ELF-1 (cell line): ENCODE measurements at regions not wholly inside any gene's neighbourhood (a gene's known extent, or its start where the extent isn't known, plus 50 kb on each side); places are given as distances from the start of the nearest gene placed in this dataset.
A peak's percentile ranks its signal among the peaks of the same experiment; 100 is the strongest.
"Not testable (repeated sequence)": the region's sequence is repeated elsewhere in the genome, so short reads cannot be mapped to it uniquely, and the experiment has no call there.

Experiments used
- DNase-seq: peaks from one replicate; pipeline ENCODE4 v3.0.0-alpha.2; 2016; ENCODE audit warnings: low read depth, low spot score

DNA sequence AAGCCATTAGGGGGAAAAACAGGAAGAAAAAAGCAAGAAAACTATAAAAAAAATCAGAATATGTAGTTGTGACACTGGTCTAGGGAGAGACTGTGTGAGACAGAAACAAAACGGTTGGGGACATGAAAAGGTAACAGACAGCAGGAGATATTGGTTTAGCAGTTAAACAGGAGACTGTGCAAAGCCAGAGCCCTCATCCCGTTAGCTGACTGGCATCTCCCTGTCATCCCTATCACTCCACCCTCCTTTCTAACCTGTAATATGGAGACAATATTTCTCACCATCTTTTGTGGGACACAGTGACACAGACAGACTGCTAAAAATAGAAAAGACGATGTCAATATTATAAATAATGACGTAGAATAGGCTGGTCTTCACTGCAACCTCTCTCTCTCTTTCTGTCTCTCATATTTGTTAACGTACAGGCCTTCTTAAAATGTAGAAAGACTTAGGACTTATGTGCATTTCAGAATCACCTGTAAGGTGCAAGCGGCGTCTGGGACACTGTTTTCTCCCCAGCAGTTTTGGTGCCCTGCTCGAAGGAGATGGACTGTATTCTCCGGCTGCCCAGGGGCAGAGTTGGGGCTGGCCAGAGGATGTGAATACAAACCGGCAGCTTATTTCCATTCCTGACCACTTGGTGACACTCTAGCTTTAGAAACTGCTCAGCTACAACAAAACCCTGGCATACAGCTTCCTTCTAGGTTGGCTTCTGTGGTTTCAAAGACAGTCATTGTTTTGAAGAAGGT is 190.6 kb downstream of the MAT2B start:
- peak; percentile 77 for DNase-seq

DNA sequence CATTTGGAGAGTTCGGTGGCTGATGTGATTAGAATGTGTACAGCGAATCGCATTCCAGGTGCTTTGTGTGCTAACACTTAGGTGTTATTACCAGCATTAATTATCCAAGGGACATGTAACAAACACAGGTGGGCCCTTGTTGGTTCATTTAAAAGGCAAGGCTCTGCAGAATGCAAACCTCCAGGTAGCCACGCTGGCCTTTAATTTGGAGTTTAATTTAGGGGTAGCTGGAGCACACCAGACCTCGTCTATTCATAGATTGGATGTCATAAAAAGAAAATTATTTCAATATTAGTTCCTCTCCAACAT is 191.1 kb downstream of the MAT2B start:
- DNase-seq, result no peak

DNA sequence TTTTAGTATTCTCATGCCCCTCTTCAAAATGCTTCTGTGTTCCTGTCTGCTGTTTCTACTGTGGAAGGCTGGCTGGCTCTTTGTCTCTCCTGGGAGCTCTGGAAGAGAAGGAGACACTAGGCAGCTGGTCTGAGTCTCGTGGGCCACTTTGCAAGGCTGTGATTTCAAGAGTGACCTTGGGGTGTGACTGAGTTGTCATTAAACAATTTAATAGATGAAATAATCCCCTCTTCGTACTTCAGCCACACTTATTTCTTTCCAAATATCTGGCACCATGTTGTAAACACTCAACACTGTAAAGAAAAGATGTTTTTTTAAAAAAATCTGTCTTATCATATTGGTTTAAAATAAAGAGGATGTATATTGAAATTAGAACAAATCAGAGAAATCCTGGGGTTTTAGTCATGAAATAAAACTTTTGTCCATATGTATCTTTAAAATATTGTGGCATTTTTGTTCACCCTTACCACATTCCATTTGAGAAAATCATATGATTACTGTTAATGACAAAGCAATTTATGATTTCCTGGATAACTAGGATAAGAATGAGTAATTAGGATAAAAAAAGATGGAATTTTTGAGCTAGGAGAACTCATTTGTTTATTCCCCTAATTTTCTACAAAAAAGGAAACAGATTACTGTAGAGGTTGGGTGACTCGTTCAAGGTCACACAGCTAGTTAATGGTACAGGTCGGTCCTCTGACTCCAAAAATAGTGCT is 200.8 kb downstream of the MAT2B start:
- DNase-seq, result no peak

DNA sequence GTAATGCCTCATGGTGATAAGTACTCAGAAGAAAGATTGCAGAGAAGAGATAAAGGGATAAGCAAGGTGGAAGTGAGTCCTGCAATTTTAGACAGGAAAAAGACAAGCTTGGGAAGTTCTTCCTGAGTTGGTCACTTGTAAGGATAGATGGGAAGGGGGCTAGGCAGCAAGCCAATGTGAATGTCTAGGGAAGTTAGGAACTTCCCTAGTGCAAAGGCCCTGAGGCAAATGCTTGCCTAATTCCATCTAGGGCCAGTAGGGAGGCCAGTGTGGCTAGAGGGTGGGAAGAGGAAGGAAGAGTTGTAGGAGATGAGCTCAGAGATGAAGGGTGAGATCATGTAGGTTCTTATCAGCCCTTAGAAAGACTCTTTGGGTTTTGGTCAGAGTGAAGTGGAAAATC is 206.6 kb downstream of the MAT2B start:
- DNase-seq, result peak; percentile 3

DNA sequence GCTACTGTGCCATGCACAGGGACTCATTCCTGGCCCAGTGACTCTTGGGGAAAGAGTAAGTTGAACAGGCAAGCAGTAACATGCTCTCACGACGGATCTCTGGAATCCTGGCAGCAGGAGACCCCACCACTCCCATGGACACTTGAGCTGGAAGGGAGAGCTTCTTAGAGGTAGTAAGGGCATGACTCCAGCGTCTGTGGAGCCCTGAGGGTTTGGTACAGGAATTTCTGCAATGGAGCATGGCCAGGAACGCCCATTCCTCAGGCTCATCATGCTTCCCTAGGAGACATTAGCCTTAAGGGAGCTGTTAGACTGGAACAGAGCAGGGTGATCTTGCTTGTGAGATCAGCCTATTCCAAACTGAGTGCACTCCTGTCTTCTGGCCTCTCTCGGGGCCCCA is 212.9 kb downstream of the MAT2B start:
- DNase-seq, result peak; percentile 20

DNA sequence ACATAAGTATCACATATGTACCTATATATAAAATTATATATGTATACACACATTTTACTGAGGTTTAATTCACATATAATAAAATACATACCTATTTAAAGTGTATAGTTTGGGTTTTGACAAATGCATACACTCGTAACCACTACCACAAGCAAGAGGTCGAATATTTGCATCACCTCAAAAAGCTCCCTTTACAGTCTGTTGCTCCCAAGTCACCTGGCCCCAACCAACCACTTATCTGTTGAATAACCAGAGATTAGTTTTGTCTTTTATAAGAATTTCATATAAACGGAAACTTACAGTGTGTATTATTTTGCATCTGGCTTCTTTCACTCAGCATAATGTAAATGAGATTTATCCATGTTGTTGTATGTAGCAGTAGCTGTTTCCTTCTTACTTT is 218.9 kb downstream of the MAT2B start:
- no peak for DNase-seq

DNA sequence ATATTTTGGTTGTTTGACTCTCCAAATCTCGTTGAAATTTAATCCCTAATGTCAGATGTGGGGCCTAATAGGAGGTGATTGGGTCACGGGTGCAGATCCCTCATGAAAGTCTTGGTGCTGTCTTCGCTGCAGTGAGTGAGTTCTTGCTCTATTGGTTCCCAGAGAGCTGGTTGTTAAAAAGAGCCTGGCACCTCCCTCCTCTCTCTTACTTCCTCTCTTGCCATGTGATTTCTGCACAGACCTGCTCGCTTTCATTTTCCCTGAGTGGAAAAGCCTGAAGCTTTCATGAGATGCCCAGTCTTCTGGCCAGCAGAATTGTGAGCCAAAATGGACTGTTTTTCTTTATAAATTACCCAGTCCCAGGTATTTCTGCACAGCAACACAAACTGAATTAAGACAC is 221.6 kb downstream of the MAT2B start:
- DNase-seq, result no peak

DNA sequence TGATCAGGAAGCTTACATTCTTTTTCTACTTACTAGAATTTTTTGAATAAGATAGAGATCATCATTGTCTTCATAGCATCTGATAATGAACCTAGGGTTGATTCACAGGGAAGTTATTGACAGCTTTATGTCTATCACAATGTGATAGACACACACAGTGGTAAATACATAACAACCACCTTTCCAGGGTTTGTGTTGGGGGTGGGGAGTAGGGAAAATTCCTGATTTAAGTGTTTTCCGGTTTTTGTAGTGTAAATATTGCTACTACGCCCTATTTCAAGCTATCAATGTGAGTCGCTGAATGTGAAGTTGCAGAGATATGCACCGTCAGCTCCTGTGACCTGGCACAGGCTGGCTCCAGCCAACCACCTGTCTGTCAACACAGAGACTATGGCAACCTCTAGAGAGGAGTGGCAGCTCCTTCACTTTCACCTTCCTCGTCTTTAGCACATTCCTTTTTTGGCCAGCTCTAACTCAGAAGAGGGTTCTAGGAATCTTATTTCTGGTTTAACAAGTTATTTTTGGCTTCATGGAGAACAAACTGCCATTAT is 224.9 kb downstream of the MAT2B start:
- no peak for DNase-seq

DNA sequence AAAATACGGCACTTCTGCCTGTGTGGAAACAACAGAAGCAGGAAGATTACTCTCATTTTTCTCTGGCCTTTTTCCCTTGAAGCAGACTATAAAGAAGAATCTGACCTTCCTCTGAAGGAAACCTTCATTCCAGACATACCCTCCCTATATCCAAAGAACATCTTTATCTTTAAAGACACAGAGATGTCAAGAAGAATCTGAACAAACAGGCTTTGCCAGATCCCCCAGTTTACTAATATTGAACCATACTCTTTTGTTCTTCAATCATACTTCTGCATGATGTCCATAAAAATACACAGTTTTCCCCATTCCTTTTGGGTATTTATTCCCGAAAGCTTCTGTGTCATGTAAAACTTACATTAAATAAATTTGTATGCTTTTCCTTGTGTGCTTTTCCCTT is 225.8 kb downstream of the MAT2B start:
- no peak for DNase-seq

DNA sequence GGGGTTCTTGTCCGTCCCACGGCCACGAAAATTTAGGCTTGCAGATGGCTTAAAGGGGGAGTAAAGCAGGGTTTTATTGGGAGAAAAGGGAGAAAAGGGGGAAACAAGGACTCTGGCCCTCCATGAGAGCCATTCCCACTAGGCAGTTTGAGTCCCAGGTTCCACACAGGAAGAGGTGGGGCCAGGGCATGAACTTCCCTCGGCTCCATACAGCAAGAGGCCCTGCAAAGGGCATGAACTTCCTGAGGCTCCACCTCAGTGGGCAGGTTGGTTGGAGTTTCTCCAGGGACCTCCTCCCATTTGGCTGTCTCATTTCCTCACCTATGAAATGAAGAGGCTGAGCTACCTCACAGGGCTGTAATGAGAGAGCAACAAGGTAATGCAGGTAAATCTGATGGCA is 229.7 kb downstream of the MAT2B start:
- DNase-seq, result no peak

DNA sequence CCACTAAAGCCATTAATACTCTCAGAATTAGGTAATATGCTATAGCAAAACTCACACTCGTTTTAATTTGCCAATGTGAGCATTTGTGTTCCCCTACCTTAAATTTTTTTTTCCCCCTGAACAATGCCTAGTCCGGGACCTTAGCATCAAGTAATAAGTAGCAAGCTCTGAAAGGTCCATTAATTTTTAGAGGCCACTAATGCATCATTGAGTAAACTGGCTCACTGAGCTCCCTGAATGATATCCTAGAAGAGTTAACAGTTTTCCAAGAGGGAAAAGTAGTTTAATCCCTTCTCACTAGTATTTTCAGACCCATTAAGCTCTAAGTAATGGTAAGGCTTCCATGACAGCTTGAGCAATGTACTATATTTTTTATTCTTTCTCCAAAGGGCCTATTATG is 242.2 kb downstream of the MAT2B start:
- no peak for DNase-seq

DNA sequence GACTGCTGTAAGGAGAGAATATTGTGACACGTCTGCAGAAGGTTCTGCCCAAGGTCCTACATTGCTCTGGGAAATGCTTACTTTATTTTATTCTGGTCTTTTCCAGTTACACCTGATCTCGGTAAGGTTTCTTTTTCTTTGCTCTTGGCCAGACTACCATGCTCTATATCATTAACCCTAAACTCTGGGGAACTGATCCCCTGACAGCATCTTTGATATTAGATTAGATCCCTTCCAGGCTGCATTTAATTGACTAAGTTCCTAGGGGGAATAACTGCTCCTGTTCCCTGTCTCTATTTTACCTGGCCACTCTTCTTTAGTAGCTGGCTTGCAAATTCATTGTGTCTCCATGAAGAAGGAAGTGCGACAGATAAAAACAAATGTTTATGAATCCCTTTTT is 243.5 kb downstream of the MAT2B start:
- DNase-seq, result no peak

DNA sequence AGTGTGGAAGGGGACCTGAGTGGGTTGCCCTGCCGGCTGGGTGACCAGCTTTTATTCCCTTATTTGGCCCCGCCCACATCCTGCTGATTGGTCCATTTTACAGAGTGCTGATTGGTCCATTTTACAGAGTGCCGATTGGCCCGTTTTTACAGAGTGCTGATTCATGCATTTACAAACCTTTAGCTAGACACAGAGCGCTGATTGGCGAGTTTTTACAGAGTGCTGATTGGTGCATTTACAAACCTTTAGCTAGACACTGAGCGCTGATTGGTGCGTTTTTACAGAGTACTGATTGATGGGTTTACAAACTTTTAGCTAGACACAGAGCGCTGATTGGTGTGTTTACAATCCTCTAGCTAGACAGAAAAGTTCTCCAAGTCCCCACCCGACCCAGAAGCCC is 245.0 kb downstream of the MAT2B start:
- DNase-seq, result not testable (repeated sequence)

DNA sequence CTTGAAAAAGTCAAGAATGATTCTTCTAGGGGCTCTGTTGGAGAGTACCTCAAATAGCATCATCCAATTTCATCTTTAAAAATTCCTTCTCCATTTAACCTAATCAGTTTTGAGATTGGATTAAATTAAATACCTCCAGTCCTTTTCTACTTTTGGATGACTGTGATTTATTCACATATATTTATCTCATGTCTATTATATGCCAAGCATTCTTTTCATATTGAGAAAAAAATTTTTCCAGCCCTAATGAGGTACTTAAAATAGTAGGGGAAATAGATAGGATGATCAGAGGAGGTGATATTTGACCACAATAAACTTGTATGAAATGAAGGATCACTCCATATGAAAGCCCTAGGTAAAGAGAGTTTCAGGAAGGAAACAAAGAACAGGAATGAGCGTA is 250.1 kb downstream of the MAT2B start:
- no peak for DNase-seq

DNA sequence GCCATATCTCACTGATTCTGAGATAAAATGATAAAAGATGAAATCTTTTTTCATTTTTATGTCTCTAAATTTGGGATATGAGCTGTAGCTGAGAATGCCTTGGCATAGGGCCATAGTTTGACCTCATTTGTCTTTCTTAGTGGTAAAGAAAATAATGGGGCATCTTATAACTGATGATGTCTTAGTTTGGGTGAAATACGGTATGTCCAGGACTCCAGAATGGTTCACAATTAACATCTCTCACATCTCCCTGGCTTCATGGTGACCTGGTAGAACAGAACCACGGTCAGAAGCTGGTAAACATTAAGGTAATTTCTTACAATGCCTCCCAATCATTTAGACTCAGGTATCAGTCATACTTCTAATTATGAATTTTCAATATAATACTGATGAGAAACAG is 250.8 kb downstream of the MAT2B start:
- no peak for DNase-seq

DNA sequence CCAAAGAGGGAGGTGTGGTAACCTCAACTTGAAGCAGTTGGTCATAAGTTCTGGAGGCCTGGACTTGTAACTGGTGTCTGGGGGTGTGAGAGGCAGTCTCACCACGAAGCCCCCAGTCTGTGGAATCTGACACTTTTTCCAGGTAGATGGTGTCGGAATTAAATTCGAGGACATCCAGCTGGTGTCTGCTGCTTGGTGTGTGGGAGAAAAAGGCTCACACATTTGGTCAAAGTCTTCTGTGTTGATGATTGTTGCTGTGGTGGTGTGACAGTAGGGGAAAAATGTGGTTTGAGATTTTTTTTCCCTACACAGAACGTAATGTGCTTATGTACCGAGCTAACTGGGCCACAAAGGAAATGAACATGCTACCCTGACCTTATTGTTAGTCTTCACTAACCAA is 251.9 kb downstream of the MAT2B start:
- DNase-seq, result no peak

DNA sequence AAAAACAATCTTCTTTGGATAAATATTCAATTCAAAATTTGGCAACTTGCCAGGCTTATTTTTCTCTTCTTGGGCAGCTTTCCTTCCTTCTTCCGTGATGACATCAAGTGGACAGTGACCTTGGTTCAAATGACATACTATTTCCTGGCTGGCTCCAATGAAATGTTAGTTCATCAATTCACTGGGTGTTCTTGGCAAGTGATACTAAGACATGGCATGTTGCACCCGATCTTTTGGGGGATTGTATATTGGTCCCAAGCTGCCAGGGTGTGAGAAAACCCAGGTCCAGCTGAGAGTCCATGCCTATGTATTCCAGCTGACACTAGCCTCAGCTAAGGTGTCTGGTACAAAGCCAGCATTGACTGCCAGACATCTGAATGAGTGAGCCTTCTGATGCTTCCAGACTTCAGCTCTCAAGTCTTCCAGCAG is 252.9 kb downstream of the MAT2B start:
- no peak for DNase-seq

DNA sequence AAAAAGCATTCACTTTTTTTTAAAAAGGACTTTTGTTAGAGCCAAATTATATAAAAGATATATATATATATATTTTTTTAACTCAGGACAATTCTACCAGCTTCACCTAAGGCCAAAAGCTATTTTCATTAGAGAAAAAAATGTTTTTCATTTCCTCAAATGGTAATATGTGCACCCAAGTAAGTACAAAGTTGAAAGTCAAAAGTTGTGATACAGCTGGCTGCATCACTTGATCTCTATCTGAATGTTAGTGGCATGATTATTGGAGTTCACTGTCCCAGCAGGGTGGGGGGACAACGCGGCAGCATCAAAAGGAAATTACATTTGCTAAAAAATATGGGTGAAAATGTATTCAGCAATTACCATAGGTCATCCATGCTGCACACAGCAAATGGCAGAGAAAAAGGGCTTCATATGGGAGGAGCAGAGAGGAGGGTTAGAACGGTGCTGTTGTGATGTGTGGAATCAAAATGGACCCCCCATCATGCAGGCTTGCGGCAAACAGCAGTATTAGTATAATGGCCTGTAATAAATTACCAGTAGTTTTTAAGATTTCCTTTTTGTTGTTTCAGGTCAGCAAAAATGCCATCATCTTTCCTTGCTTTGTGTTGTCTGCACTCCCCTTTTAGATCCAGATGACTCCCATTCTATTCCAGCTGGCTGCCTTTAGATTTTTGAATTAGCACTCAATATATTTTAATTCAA is 253.7 kb downstream of the MAT2B start:
- DNase-seq, result no peak

DNA sequence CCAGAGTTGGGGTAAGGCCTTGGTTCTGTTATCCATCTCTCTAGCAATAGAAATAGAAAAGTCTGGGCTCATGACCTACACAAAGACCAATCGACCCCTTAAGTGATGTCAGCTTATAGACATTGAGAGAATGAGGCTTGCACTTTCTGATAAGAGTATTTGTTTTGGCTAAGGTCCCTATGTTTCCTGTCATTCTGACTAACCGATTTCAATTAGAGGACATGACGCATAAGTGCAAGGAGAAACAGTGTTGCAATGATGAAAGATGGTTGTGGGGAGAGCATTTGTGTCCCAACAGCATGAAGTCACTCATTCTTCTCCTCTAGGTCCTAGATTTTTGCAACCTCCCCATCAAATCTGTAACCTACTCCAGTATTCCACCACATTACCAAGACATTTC is 255.1 kb downstream of the MAT2B start:
- no peak for DNase-seq

DNA sequence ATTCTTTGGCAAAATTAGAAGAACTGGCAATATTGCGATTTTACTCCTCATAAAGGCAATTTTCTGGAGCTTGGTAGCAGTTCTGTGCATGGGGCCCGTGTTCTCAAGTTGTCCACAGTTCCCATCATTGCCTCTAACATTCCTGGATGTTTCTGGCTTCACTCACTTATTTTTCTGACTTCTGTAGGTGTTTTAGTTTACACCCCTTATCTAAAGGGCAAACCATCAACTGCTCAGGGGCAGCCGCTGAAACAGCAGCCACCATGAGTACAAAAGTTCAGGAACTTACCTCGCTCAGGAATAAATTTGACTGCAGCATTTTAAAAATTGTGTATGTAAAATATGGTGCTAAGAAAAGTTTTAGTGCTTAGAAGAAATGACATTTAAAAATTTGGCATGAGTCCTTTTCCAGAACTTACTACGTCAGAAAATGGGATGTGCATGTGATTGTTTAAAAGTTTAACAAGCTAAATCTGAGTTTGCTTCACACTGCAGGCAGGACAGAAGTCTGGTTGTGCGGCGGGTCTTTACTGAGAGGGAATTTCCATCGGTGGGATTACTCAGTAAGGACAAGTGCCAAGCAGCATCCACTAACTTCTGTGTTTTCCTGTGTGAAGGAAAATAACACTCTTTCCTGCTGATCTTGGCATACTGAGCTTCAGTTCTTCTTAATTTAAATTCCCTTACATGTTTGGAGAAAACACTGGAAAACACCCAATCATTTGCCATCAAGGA is 261.7 kb downstream of the MAT2B start:
- DNase-seq, result no peak

DNA sequence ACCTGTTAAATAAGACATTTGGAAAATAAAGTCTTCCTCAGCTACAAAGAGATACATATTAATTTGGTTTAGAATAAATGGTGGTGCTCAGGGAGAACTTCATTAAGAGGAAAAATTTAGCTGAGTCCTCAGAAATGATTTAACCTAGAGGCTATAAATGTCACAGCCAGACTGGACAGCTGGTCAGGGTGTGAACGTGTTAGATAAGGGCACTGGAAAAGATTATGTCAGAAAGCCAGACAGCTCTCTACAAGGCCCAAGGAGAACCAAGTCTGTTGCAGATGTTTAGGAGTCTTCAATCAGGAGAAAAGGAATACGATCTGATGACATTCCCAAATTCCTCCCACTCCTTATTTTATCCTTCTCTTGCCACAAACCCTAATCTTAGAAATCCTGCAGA is 265.2 kb downstream of the MAT2B start:
- DNase-seq, result no peak

DNA sequence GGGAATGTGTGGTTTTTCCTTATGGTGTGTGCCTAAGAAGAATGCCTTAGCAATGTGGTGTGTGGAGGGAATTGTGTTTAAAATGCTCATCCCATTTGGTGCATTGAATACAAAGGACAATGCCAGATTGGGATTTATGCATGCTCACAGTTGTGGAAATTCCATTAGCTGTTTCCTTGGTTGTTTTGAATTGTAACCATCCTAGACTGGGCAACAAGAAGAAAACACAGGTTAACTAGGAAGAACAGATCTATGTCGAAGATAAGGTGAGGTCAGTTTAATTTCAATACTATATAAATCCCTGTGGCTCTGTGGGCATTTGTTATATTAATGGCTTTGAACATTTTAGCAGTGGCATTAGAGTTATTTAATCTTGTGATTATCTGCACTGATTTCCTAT is 266.8 kb downstream of the MAT2B start:
- DNase-seq, result no peak
